ENCODE measurements at regions not wholly inside any gene's neighbourhood (a gene's known extent, or its start where the extent isn't known, plus 50 kb on each side); places are given as distances from the start of the nearest gene placed in this dataset.

DNA sequence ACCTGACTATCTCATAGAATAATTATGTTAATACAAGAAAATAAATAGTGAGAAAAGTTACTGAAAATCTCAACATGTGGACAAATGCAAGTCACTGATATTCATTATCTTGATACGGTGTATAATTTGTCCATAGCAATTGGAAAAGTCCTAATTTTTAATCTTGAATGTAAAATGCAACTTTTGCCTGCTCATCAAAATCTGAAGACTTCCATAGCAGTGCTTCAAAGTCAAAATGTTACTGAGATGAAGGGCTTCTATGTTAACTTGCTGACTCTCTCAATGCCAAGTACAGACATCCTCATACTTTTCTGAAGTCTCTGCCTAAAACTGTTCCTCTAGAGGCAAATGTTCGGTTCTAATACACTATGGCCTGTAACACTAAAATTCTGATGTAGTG, 1300.1 kb upstream of the EPHA6 start:
- H3K27ac Mint-ChIP-seq (ENCODE audit: unreplicated experiment), result no peak overlapping the region
- H3K4me3 Mint-ChIP-seq (ENCODE audit: unreplicated experiment), result no peak overlapping the region
- no peaks in the 10 kb centered on the region for H3K27me3 Mint-ChIP-seq (ENCODE audit: unreplicated experiment)
- H3K9me3 Mint-ChIP-seq (ENCODE audit: unreplicated experiment), result no peaks in the 10 kb centered on the region
- H3K4me1 Mint-ChIP-seq (ENCODE audit: low read depth, unreplicated experiment), result no peaks in the 10 kb centered on the region
- no peaks in the 10 kb centered on the region for H3K36me3 Mint-ChIP-seq (ENCODE audit: unreplicated experiment)
- TF ChIP-seq, protein P1, sequence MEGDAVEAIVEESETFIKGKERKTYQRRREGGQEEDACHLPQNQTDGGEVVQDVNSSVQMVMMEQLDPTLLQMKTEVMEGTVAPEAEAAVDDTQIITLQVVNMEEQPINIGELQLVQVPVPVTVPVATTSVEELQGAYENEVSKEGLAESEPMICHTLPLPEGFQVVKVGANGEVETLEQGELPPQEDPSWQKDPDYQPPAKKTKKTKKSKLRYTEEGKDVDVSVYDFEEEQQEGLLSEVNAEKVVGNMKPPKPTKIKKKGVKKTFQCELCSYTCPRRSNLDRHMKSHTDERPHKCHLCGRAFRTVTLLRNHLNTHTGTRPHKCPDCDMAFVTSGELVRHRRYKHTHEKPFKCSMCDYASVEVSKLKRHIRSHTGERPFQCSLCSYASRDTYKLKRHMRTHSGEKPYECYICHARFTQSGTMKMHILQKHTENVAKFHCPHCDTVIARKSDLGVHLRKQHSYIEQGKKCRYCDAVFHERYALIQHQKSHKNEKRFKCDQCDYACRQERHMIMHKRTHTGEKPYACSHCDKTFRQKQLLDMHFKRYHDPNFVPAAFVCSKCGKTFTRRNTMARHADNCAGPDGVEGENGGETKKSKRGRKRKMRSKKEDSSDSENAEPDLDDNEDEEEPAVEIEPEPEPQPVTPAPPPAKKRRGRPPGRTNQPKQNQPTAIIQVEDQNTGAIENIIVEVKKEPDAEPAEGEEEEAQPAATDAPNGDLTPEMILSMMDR (IDR thresholded peaks at IDR 0.05; ENCODE audit: partially characterized antibody, unreplicated experiment), result no peak
- no peak for DNase-seq

DNA sequence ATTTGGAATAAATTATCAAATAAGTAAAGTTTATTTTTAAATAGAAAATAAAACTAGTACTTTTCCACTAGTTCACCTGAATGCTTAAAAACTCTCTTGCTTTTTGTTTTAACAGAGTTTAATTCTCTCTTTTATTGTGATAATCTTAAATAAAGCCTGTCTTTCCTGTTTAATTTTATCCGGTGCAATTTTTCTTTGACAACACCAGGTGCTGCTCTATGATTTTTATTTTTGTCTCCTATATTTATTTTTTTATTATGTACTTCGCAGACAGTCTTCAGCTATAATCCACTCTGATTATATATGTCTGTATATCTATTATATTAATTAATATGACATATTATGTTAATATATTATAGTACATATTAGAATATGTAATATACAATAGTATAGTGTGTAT, 1293.0 kb upstream of the EPHA6 start:
- H3K27ac Mint-ChIP-seq (ENCODE audit: unreplicated experiment), result no peak overlapping the region
- TF ChIP-seq, protein P1 (IDR thresholded peaks at IDR 0.05; ENCODE audit: partially characterized antibody, unreplicated experiment), result no peak
- H3K9me3 Mint-ChIP-seq (ENCODE audit: unreplicated experiment), result no peaks in the 10 kb centered on the region
- H3K4me3 Mint-ChIP-seq (ENCODE audit: unreplicated experiment), result no peak overlapping the region
- no peak for DNase-seq
- no peaks in the 10 kb centered on the region for H3K27me3 Mint-ChIP-seq (ENCODE audit: unreplicated experiment)
- H3K36me3 Mint-ChIP-seq (ENCODE audit: unreplicated experiment), result no peaks in the 10 kb centered on the region
- no peaks in the 10 kb centered on the region for H3K4me1 Mint-ChIP-seq (ENCODE audit: low read depth, unreplicated experiment)

DNA sequence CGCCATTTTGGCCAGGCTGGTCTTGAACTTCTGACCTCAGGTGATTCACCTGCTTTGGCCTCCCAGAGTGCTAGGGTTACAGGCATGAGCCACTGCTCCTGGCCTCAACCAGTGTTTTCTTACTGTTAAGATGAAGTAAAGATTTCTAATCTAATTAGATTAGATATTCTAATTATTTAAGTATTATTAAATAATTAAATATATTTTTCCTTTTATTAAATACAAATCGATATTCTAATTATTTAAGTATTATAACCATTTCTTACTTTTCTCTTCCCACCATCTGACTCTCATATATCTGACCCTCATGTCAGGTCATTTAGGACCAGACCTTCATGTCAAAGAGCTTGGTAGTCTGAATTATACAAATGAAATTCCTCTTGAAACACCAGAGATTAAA, 1291.9 kb upstream of the EPHA6 start:
- Mint-ChIP-seq H3K36me3 (ENCODE audit: unreplicated experiment) (no peaks in the 10 kb centered on the region), H3K4me3 (ENCODE audit: unreplicated experiment) (no peak overlapping the region), H3K4me1 (ENCODE audit: low read depth, unreplicated experiment) (no peaks in the 10 kb centered on the region), H3K27ac (ENCODE audit: unreplicated experiment) (no peak overlapping the region), H3K27me3 (ENCODE audit: unreplicated experiment) (no peaks in the 10 kb centered on the region), H3K9me3 (ENCODE audit: unreplicated experiment) (no peaks in the 10 kb centered on the region)
- no peak for DNase-seq
- TF ChIP-seq, protein P1 (IDR thresholded peaks at IDR 0.05; ENCODE audit: partially characterized antibody, unreplicated experiment), result no peak

DNA sequence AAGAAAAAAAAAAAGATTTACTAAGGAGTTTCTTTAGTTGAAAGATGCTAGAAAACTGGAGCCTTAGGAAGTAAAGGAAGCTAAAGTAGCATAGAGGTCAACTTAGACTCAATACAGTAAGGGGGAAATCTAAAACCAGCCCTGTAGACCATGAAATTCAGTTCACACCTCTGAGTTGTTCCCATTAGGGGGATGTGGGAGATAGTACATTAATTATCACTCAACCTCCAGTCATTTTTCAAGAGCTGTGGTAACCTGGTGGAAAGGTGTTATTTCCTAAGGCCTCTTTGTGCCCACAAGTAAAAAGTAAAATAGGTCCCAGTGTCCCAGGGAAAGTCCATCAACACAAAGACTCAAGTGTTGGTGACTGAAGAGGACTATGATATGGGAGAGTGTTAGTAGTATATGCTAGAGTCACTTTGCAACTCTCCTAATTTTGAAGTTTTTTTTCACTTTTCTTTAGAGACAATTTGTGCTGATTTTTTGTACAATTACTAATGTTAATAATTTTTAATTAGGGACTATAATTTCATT, 1274.4 kb upstream of the EPHA6 start:
- Mint-ChIP-seq H3K4me3 (ENCODE audit: unreplicated experiment) (no peak overlapping the region), H3K4me1 (ENCODE audit: low read depth, unreplicated experiment) (no peaks in the 10 kb centered on the region), H3K36me3 (ENCODE audit: unreplicated experiment) (no peaks in the 10 kb centered on the region), H3K27ac (ENCODE audit: unreplicated experiment) (no peak overlapping the region), H3K9me3 (ENCODE audit: unreplicated experiment) (peaks cover 3% of the 10 kb centered on the region), H3K27me3 (ENCODE audit: unreplicated experiment) (no peaks in the 10 kb centered on the region)
- TF ChIP-seq, protein P1 (IDR thresholded peaks at IDR 0.05; ENCODE audit: partially characterized antibody, unreplicated experiment), result no peak
- no peak for DNase-seq

DNA sequence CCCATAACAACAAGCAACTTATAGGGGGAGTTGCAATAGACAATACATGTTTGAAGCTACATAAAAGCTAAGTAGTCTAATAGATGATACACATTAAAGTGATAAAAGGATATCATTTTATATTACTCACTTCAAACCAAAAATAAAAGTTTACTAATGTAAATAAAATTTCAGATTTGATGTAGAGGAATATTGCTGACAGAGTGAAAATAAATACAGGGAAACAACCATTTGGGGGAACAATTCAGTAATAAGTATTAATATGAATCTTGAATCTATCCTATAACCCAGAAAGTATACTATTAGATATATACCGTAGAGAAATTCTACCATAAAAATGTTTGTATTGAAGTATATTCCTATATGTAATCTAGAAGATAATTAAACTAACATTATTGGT, 1248.9 kb upstream of the EPHA6 start:
- H3K4me3 Mint-ChIP-seq (ENCODE audit: unreplicated experiment), result no peak overlapping the region
- H3K9me3 Mint-ChIP-seq (ENCODE audit: unreplicated experiment), result peaks cover 3% of the 10 kb centered on the region
- no peak for DNase-seq
- H3K36me3 Mint-ChIP-seq (ENCODE audit: unreplicated experiment), result peaks cover 5% of the 10 kb centered on the region
- H3K27me3 Mint-ChIP-seq (ENCODE audit: unreplicated experiment), result no peaks in the 10 kb centered on the region
- H3K4me1 Mint-ChIP-seq (ENCODE audit: low read depth, unreplicated experiment), result no peaks in the 10 kb centered on the region
- H3K27ac Mint-ChIP-seq (ENCODE audit: unreplicated experiment), result no peak overlapping the region
- TF ChIP-seq, protein P1 (IDR thresholded peaks at IDR 0.05; ENCODE audit: partially characterized antibody, unreplicated experiment), result no peak

Data from glutamatergic neuron (in vitro differentiated cells).